ENCODE measurements at regions not wholly inside any gene's neighbourhood (a gene's known extent, or its start where the extent isn't known, plus 50 kb on each side); places are given as distances from the start of the nearest gene placed in this dataset.

- no peak for DNase-seq (ENCODE audit: low read depth)
- TF ChIP-seq CTCF (conservative IDR thresholded peaks at IDR 0.05; ENCODE audit: low read depth, low read length) = no peak
- no peak overlapping the region for H3K4me3 ChIP-seq (ENCODE audit: low read length)
Observed at GRCh38 chr4:180493299-180493698, 1749.9 kb upstream of the TENM3 start.

GRCh38 chr4:180500154-180500553, 1743.0 kb upstream of the TENM3 start:
- DNase-seq (ENCODE audit: low read depth) = no peak
- no peak overlapping the region for H3K4me3 ChIP-seq (ENCODE audit: low read length)
- TF ChIP-seq CTCF (conservative IDR thresholded peaks at IDR 0.05; ENCODE audit: low read depth, low read length) = no peak

- DNase-seq (ENCODE audit: low read depth) = no peak
- no peak overlapping the region for H3K4me3 ChIP-seq (ENCODE audit: low read length)
- no peak for TF ChIP-seq CTCF (conservative IDR thresholded peaks at IDR 0.05; ENCODE audit: low read depth, low read length)
Observed at GRCh38 chr4:180512801-180513475, 1730.3 kb upstream of the TENM3 start.

GRCh38 chr4:180518906-180519305, 1724.3 kb upstream of the TENM3 start:
- no peak for TF ChIP-seq CTCF (conservative IDR thresholded peaks at IDR 0.05; ENCODE audit: low read depth, low read length)

GRCh38 chr4:180521181-180521580, 1722.0 kb upstream of the TENM3 start:
- H3K4me3 ChIP-seq (ENCODE audit: low read length) = no peak overlapping the region
- TF ChIP-seq CTCF (conservative IDR thresholded peaks at IDR 0.05; ENCODE audit: low read depth, low read length) = no peak
- DNase-seq (ENCODE audit: low read depth) = peak; percentile 16

More at GRCh38 chr4:180518906-180519305, 1724.3 kb upstream of the TENM3 start:
- DNase-seq (ENCODE audit: low read depth) = no peak
- H3K4me3 ChIP-seq (ENCODE audit: low read length) = no peak overlapping the region

GRCh38 chr4:180525523-180526077, 1717.6 kb upstream of the TENM3 start:
- no peak for DNase-seq (ENCODE audit: low read depth)
- TF ChIP-seq CTCF (conservative IDR thresholded peaks at IDR 0.05; ENCODE audit: low read depth, low read length) = no peak
- H3K4me3 ChIP-seq (ENCODE audit: low read length) = no peak overlapping the region

GRCh38 chr4:180528003-180528402, 1715.2 kb upstream of the TENM3 start:
- no peak for TF ChIP-seq CTCF (conservative IDR thresholded peaks at IDR 0.05; ENCODE audit: low read depth, low read length)
- no peak overlapping the region for H3K4me3 ChIP-seq (ENCODE audit: low read length)
- DNase-seq (ENCODE audit: low read depth) = no peak

Measured in retinal pigment epithelial cell (primary cell).